OCI-LY7 (cell line): ENCODE measurements at regions not wholly inside any gene's neighbourhood (a gene's known extent, or its start where the extent isn't known, plus 50 kb on each side); places are given as distances from the start of the nearest gene placed in this dataset.

Experiments used
- BruUV-seq: library from RNA; stranded (reverse); fragments of 400-500 nt; replicated peaks from 2 replicates; lab custom pipeline; 2021; lab: Mats Ljungman, UMichigan
- CTCF ChIA-PET: fragments of 300-600 bp; sonication (Branson Sonifier 250); formaldehyde crosslinking; loops from one replicate; lab custom pipeline; 2022; ENCODE audit warnings: antibody characterized with exemption; ENCODE audit not compliant: unreplicated experiment; lab: Charles Lee
- POLR2A ChIA-PET: fragments of 300-600 bp; sonication (Branson Sonifier 250); formaldehyde crosslinking; loops from one replicate; lab custom pipeline; 2022; ENCODE audit warnings: antibody characterized with exemption; lab: Charles Lee
- DNase-seq: peaks from one replicate; pipeline ENCODE4 v3.0.0-alpha.2; 2015; ENCODE audit warnings: low spot score
- H2AFZ ChIP-seq: fragments of 200-600 bp; sonication (generic), shearing (Covaris generic); 2 replicates; pipeline ENCODE4 v1.6.1; 2014; ENCODE audit warnings: mild to moderate bottlenecking, antibody characterized with exemption, low read length, moderate library complexity
- H3K27ac ChIP-seq: fragments of 200-600 bp; sonication (generic); 2 replicates; pipeline ENCODE4 v1.5.1; 2014; ENCODE audit warnings: mixed run types, low read depth, mild to moderate bottlenecking, moderate library complexity, low read length, inconsistent platforms; ENCODE audit not compliant: poor library complexity, severe bottlenecking
- H3K36me3 ChIP-seq: fragments of 200-600 bp; sonication (generic); 2 replicates; pipeline ENCODE4 v1.6.1; 2014; ENCODE audit warnings: mild to moderate bottlenecking, antibody characterized with exemption, low read length, moderate library complexity, mixed read lengths; ENCODE audit not compliant: insufficient read depth
- H3K4me1 ChIP-seq: fragments of 200-600 bp; sonication (generic); 2 replicates; pipeline ENCODE4 v1.5.1; 2014; ENCODE audit warnings: mild to moderate bottlenecking, low read length; ENCODE audit not compliant: insufficient read depth, poor library complexity, severe bottlenecking
- H3K4me2 ChIP-seq: fragments of 200-600 bp; sonication (generic); 2 replicates; pipeline ENCODE4 v1.6.1; 2014; ENCODE audit warnings: mild to moderate bottlenecking, low read length
- H3K4me3 ChIP-seq: fragments of 200-600 bp; sonication (generic); 2 replicates; pipeline ENCODE4 v1.5.1; 2014; ENCODE audit warnings: mild to moderate bottlenecking, low read depth, low read length; ENCODE audit not compliant: poor library complexity, severe bottlenecking
- H3K79me2 ChIP-seq: fragments of 200-600 bp; sonication (generic); 2 replicates; pipeline ENCODE4 v1.6.1; 2016; ENCODE audit warnings: low read depth, mild to moderate bottlenecking, low read length, moderate library complexity, mixed read lengths; ENCODE audit not compliant: insufficient read depth
- H3K9me2 ChIP-seq: fragments of 200-600 bp; sonication (generic); 2 replicates; pipeline ENCODE4 v1.6.1; 2016; ENCODE audit warnings: mild to moderate bottlenecking, low read length, mixed read lengths; ENCODE audit not compliant: insufficient read depth
- H3K9me3 ChIP-seq: fragments of 200-600 bp; sonication (generic); 2 replicates; pipeline ENCODE4 v1.6.1; 2014; ENCODE audit warnings: mild to moderate bottlenecking, mixed run types, low read length, mixed read lengths
- H4K20me1 ChIP-seq: fragments of 200-600 bp; sonication (generic); 2 replicates; pipeline ENCODE4 v1.6.1; 2014; ENCODE audit warnings: mild to moderate bottlenecking, antibody characterized with exemption, low read length, moderate library complexity, mixed read lengths; ENCODE audit not compliant: insufficient read depth
- EZH2phosphoT487 ChIP-seq: fragments of 200-600 bp; sonication (generic); IDR thresholded peaks from 2 replicates; pipeline ENCODE4 v1.6.1; 2018; ENCODE audit warnings: low read depth, borderline replicate concordance, mild to moderate bottlenecking, mixed run types, antibody characterized with exemption, low read length, moderate library complexity, mixed read lengths
- intact Hi-C: fragments of 100-400 bp; cut with micrococcal nuclease; formaldehyde crosslinking; loops from one replicate; pipeline ENCODE4 v1.10.0; 2022; ENCODE audit not compliant: unreplicated experiment
- TF ChIP-seq, protein P1 (sequence below): fragments of 200-600 bp; sonication (generic); conservative IDR thresholded peaks from 2 replicates; pipeline ENCODE4 v1.5.1; 2014; ENCODE audit warnings: mild to moderate bottlenecking, antibody characterized with exemption, low read length, moderate library complexity, mixed read lengths

GRCh38 chr11:95557376-95557775 is 232.2 kb downstream of the FAM76B start:
- Histone ChIP-seq H3K36me3 (no peaks in the 10 kb centered on the region), H3K4me2 (no peak overlapping the region), H3K27ac (no peak overlapping the region), H2AFZ (no peak overlapping the region), H3K9me3 (no peaks in the 10 kb centered on the region), H4K20me1 (no peaks in the 10 kb centered on the region), H3K4me3 (no peak overlapping the region), H3K4me1 (no peaks in the 10 kb centered on the region), H3K79me2 (no peaks in the 10 kb centered on the region), H3K9me2 (no peaks in the 10 kb centered on the region)
- POLR2A ChIA-PET = interaction anchor here (0.5 kb wide), 1 partner anchor 26 kb away, joined by 3 read pairs; no protein-coding TSS in a partner anchor
- intact Hi-C loops = no loop called here
- DNase-seq = no peak
- TF ChIP-seq, protein P1, sequence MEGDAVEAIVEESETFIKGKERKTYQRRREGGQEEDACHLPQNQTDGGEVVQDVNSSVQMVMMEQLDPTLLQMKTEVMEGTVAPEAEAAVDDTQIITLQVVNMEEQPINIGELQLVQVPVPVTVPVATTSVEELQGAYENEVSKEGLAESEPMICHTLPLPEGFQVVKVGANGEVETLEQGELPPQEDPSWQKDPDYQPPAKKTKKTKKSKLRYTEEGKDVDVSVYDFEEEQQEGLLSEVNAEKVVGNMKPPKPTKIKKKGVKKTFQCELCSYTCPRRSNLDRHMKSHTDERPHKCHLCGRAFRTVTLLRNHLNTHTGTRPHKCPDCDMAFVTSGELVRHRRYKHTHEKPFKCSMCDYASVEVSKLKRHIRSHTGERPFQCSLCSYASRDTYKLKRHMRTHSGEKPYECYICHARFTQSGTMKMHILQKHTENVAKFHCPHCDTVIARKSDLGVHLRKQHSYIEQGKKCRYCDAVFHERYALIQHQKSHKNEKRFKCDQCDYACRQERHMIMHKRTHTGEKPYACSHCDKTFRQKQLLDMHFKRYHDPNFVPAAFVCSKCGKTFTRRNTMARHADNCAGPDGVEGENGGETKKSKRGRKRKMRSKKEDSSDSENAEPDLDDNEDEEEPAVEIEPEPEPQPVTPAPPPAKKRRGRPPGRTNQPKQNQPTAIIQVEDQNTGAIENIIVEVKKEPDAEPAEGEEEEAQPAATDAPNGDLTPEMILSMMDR = no peak
- no peak for TF ChIP-seq EZH2phosphoT487
- BruUV-seq = no TSS peak
- CTCF ChIA-PET = no interaction called here

DNA sequence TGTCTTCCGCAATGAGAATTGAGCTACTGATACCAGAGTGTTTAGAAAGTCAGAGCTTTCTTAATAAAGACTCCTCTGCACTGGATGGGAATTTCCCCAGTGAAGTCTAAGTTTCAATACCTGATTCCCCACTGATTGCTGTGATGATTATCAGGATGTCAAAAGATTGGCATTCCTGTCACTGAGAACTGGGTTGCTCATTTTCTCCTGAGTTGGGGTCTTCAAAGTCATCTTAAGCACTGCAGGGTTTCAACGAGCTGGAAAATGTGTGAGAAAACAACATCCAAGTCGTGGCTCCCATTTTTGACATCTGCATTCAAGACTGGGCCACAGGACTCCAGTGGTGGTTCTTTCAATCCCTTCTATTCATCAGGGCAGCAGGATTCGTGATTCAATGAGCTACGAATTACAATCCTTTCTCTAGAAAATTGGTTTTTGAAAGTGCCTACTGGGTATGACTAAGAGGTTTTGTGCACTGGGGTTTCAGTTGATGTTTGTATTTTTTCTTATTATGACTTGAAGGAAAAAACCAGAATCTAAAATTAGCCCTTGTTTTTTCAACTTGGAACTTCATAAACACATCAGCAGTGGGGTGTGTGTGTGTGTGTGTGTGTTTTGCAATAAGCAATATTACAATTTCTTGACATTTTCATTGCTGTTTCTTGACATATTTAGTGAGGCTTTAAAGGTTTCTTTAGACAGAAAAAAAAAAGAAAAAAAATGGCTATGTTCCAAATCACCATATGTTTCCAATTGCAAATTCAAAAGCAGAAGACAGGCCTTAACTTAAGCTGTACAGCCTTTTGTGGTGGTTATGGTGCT is 233.0 kb downstream of the FAM76B start:
- Histone ChIP-seq H3K79me2 (no peaks in the 10 kb centered on the region), H2AFZ (no peak overlapping the region), H3K4me2 (no peak overlapping the region), H3K9me3 (no peaks in the 10 kb centered on the region), H3K9me2 (no peaks in the 10 kb centered on the region), H4K20me1 (no peaks in the 10 kb centered on the region), H3K27ac (no peak overlapping the region), H3K4me1 (no peaks in the 10 kb centered on the region), H3K36me3 (no peaks in the 10 kb centered on the region), H3K4me3 (no peak overlapping the region)
- CTCF ChIA-PET = no interaction called here
- TF ChIP-seq, protein P1 = no peak
- no peak for TF ChIP-seq EZH2phosphoT487
- intact Hi-C loops = no loop called here
- no TSS peak for BruUV-seq
- POLR2A ChIA-PET = interaction anchor here (1.0 kb wide), 1 partner anchor 11 kb away, joined by 3 read pairs; no protein-coding TSS in a partner anchor
- DNase-seq = no peak

DNA sequence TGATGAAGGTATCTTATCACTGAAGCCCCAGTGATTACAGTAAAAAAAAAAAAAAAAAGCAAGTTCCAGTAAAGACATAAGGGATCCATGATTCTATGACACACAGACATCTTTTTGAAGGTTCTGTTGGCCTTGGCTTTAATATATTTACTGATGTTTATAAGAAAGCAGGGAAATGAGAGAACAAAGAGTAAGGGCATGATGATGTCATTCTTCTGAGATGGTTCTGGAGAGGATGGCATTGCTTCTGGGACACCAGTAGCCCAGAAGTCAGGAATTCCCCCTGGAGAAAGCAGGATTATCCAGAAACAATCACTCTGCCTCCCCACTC is 233.6 kb downstream of the FAM76B start:
- H3K36me3 ChIP-seq = no peaks in the 10 kb centered on the region
- H4K20me1 ChIP-seq = no peaks in the 10 kb centered on the region
- no peaks in the 10 kb centered on the region for H3K9me3 ChIP-seq
- no peak overlapping the region for H2AFZ ChIP-seq
- TF ChIP-seq, protein P1 = no peak
- no peak for TF ChIP-seq EZH2phosphoT487
- intact Hi-C loops = no loop called here
- no peak overlapping the region for H3K27ac ChIP-seq
- no peak overlapping the region for H3K4me3 ChIP-seq
- H3K79me2 ChIP-seq = no peaks in the 10 kb centered on the region
- no peak for DNase-seq
- ChIA-PET CTCF (no interaction called here), POLR2A (interaction anchor here (1.0 kb wide), 1 partner anchor 11 kb away, joined by 3 read pairs; no protein-coding TSS in a partner anchor)
- no peaks in the 10 kb centered on the region for H3K4me1 ChIP-seq
- BruUV-seq = no TSS peak
- H3K4me2 ChIP-seq = no peak overlapping the region
- H3K9me2 ChIP-seq = no peaks in the 10 kb centered on the region
